ENCODE measurements at regions not wholly inside any gene's neighbourhood (a gene's known extent, or its start where the extent isn't known, plus 50 kb on each side); places are given as distances from the start of the nearest gene placed in this dataset.
"Not testable (repeated sequence)": the region's sequence is repeated elsewhere in the genome, so short reads cannot be mapped to it uniquely, and the experiment has no call there.

GRCh38 chr10:108323274-108323798 lies 1158.8 kb upstream of the SORCS1 start:
- POLR2A ChIA-PET: no interaction called here
- Mint-ChIP-seq H3K4me3 (no peak overlapping the region), H3K4me1 (no peaks in the 10 kb centered on the region), H3K9me3 (peaks cover 2% of the 10 kb centered on the region), H3K27ac (no peak overlapping the region), H3K27me3 (no peaks in the 10 kb centered on the region), H3K36me3 (ENCODE audit: low read depth) (no peaks in the 10 kb centered on the region)
- intact Hi-C loops (cut with micrococcal nuclease): no loop called here
- no peak for ATAC-seq (ENCODE audit: low read depth)
- TF ChIP-seq CTCF (IDR thresholded peaks at IDR 0.05): no peak
- DNase-seq: no peak
- CTCF ChIA-PET: no interaction called here

GRCh38 chr10:108319434-108320222 lies 1155.1 kb upstream of the SORCS1 start:
- Mint-ChIP-seq H3K36me3 (ENCODE audit: low read depth) (no peaks in the 10 kb centered on the region), H3K9me3 (no peaks in the 10 kb centered on the region), H3K4me3 (no peak overlapping the region), H3K27ac (no peak overlapping the region), H3K27me3 (no peaks in the 10 kb centered on the region), H3K4me1 (no peaks in the 10 kb centered on the region)
- no peak for DNase-seq
- POLR2A ChIA-PET: no interaction called here
- no peak for ATAC-seq (ENCODE audit: low read depth)
- CTCF ChIA-PET: no interaction called here
- intact Hi-C loops (cut with micrococcal nuclease): no loop called here
- no peak for TF ChIP-seq CTCF (IDR thresholded peaks at IDR 0.05)

- ATAC-seq (ENCODE audit: low read depth); H3K27me3 Mint-ChIP-seq; DNase-seq; H3K36me3 Mint-ChIP-seq (ENCODE audit: low read depth); POLR2A ChIA-PET; H3K4me1 Mint-ChIP-seq; H3K4me3 Mint-ChIP-seq; H3K9me3 Mint-ChIP-seq; H3K27ac Mint-ChIP-seq; intact Hi-C loops (cut with micrococcal nuclease); CTCF ChIA-PET: not testable (repeated sequence)
These were observed 1151.1 kb upstream of the SORCS1 start for GRCh38 chr10:108315636-108316035.

GRCh38 chr10:108307925-108308312 lies 1143.4 kb upstream of the SORCS1 start:
- TF ChIP-seq CTCF (IDR thresholded peaks at IDR 0.05): no peak
- intact Hi-C loops (cut with micrococcal nuclease): no loop called here
- DNase-seq (no peak), ATAC-seq (ENCODE audit: low read depth) (no peak)
- H3K4me3 Mint-ChIP-seq: no peak overlapping the region
- H3K4me1 Mint-ChIP-seq: no peaks in the 10 kb centered on the region
- CTCF ChIA-PET: no interaction called here
- no peaks in the 10 kb centered on the region for H3K36me3 Mint-ChIP-seq (ENCODE audit: low read depth)
- H3K27ac Mint-ChIP-seq: no peak overlapping the region
- H3K27me3 Mint-ChIP-seq: no peaks in the 10 kb centered on the region
- peaks cover 4% of the 10 kb centered on the region for H3K9me3 Mint-ChIP-seq
- POLR2A ChIA-PET: no interaction called here

- H3K4me3 Mint-ChIP-seq: no peak overlapping the region
- intact Hi-C loops (cut with micrococcal nuclease): no loop called here
- POLR2A ChIA-PET: no interaction called here
These were observed 1142.9 kb upstream of the SORCS1 start for GRCh38 chr10:108307250-108307924.

More at GRCh38 chr10:108307250-108307924, 1142.9 kb upstream of the SORCS1 start:
- no peaks in the 10 kb centered on the region for H3K4me1 Mint-ChIP-seq
- DNase-seq (no peak), ATAC-seq (ENCODE audit: low read depth) (no peak)
- no peaks in the 10 kb centered on the region for H3K36me3 Mint-ChIP-seq (ENCODE audit: low read depth)
- peaks cover 4% of the 10 kb centered on the region for H3K9me3 Mint-ChIP-seq
- H3K27ac Mint-ChIP-seq: no peak overlapping the region
- TF ChIP-seq CTCF (IDR thresholded peaks at IDR 0.05): no peak
- CTCF ChIA-PET: no interaction called here
- no peaks in the 10 kb centered on the region for H3K27me3 Mint-ChIP-seq
